GM12891 (cell line): ENCODE measurements at regions not wholly inside any gene's neighbourhood (a gene's known extent, or its start where the extent isn't known, plus 50 kb on each side); places are given as distances from the start of the nearest gene placed in this dataset.

ENCODE experiments used
- DNase-seq: peaks from one replicate; pipeline ENCODE4 v3.0.0; 2011; ENCODE audit warnings: low spot score; ENCODE audit not compliant: insufficient read length
- FAIRE-seq: peaks from 2 replicates; lab custom pipeline; 2011; peaks lifted over from hg19 to GRCh38; lab: Jason Lieb, UNC
- PAX5 ChIP-seq: IDR thresholded peaks from 2 replicates; pipeline ENCODE4 v1.6.1; 2011; ENCODE audit warnings: low read length, moderate library complexity, mild to moderate bottlenecking; ENCODE audit not compliant: insufficient read depth, severe bottlenecking
- POLR2A ChIP-seq: IDR thresholded peaks from 2 replicates; pipeline ENCODE4 v1.6.1; 2011; ENCODE audit warnings: low read depth, low read length, control low read depth
- POLR2AphosphoS5 ChIP-seq: IDR thresholded peaks from 2 replicates; pipeline ENCODE4 v1.6.1; 2011; ENCODE audit warnings: low read depth, low read length, control low read depth
- POU2F2 ChIP-seq: IDR thresholded peaks from 2 replicates; pipeline ENCODE4 v1.6.1; 2011; ENCODE audit warnings: low read depth, mild to moderate bottlenecking, control low read depth, low read length, moderate library complexity
- SPI1 ChIP-seq: IDR thresholded peaks from 2 replicates; pipeline ENCODE4 v1.6.1; 2011; ENCODE audit warnings: low read depth, low read length, control low read depth
- TAF1 ChIP-seq: IDR thresholded peaks from 2 replicates; pipeline ENCODE4 v1.6.1; 2011; ENCODE audit warnings: low read depth, low read length, control low read depth

DNA sequence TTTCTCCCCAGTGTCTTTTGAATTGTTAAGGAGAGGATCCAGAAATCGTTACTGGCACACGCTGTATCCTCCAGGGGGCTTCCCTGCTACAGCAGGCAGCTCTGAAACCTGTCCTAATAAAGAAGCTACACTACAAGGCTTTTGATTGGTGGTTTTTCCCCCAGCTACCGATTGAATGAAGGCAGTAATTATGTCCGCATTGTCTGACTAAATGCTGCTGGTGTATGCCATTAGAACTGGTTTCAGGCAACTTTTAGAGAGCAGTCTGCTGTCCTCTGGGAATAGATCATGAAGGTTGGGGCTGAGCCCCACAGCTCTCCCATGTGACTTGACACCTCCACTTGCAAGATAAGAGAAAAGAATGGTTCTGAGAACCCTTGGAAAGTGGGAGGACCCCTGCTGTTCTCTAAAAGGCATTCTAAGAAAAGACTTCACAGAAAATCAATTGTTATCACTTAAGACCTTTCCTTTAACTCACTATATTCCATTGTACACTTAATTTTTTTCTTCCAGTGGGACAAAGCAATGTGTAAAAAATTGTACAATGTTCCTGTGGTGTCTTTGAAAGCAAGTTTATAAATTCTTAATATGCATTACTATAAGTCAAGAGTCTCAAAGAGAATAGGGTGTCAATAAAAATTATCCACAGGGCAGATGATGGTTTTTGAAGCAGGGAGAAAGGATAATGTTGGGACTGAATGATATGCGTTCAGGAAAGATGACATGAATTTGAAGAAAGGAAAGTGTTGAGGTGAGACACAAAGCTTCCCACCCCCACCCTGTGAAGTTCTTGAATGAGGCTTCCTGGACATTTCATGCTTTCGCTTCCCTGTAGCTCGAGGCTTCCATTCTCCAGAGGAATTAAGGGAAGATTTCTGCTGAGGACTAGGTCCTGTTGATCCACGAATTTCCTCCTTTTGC is 53.0 kb upstream of the DAZL start:
- no peak for DNase-seq
- FAIRE-seq = no peak
- no peak for TF ChIP-seq POLR2AphosphoS5
- TF ChIP-seq PAX5 = no peak
- TF ChIP-seq TAF1 = no peak
- no peak for TF ChIP-seq POLR2A
- TF ChIP-seq POU2F2 = no peak
- no peak for TF ChIP-seq SPI1

DNA sequence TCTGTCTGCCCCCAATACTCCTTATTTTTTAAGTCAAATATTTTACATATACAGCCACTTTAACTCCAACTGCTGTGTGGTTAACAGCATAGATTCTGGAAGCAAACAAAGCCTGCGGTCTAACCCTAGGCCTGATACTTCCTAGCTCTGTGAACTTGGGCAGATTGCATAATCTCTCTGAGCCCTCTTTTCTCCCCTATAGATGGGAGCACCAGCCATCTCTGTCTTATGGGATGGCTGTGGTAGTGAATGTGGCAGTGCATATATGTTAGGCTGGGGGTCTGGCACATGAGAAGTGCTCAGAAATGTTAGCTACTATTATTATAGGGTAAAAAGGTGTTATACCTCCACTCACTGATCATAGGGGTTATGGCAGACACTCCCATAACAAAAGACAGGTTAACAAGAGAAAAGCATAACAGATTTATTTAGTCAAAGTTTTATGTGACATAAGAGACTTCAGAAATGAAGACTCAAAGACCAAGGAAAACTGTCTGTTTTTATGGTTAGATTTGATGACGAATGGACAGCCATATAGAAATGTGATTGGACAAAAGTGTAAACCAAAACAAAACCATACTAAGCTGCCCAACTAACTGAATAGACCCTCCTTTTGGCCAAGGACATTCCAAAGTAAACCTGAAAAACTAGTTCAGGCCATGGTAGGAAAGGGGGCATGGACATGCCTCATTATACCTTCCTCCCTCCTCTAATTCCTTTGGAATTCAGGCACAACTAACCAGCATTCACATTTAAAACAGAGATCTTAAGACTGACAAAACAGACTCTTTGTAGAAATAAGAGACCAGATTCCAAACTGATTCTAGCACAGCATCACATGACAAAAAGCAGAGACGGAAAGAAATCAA is 53.9 kb upstream of the DAZL start:
- FAIRE-seq (no peak), DNase-seq (no peak)

GRCh38 chr3:16663854-16664712 is 58.9 kb upstream of the DAZL start:
- FAIRE-seq (no peak), DNase-seq (no peak)
- TF ChIP-seq POLR2AphosphoS5 (no peak), POU2F2 (no peak), POLR2A (no peak), TAF1 (no peak), SPI1 (no peak)

More for the DNA sequence above, 53.9 kb upstream of the DAZL start:
- no peak for TF ChIP-seq POU2F2
- TF ChIP-seq PAX5 = no peak
- no peak for TF ChIP-seq POLR2A
- no peak for TF ChIP-seq TAF1
- TF ChIP-seq POLR2AphosphoS5 = no peak

DNA sequence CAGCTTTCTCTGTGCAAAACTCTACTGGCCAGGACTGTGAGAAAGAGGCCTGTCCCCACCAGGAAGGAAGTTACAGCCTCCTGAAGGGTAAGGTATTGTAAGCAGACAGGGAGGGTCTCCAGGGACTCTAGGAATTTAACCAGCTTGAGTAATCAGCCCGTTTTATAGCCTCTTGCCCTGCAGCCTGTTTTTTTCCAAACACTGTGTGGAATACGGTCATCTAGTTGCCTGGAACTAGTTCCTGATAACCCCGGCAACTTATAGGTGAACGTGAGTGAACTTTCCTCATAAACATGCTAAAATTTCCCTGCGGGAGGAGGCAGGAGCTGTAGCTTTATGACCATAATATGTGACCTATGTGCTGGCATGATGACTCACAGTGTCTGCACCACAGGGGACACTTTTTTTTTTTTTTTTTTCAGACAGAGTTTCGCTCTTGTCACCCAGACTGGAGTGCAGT is 60.1 kb upstream of the DAZL start:
- no peak for FAIRE-seq
- no peak for TF ChIP-seq SPI1
- no peak for TF ChIP-seq TAF1
- no peak for TF ChIP-seq POLR2A
- no peak for TF ChIP-seq POU2F2
- TF ChIP-seq POLR2AphosphoS5 = no peak
- TF ChIP-seq PAX5 = no peak
- no peak for DNase-seq

GRCh38 chr3:16666206-16666605 is 61.0 kb upstream of the DAZL start:
- TF ChIP-seq PAX5 = no peak
- no peak for TF ChIP-seq TAF1
- no peak for TF ChIP-seq SPI1
- TF ChIP-seq POLR2A = no peak
- TF ChIP-seq POU2F2 = no peak
- TF ChIP-seq POLR2AphosphoS5 = no peak
- DNase-seq (no peak), FAIRE-seq (no peak)

DNA sequence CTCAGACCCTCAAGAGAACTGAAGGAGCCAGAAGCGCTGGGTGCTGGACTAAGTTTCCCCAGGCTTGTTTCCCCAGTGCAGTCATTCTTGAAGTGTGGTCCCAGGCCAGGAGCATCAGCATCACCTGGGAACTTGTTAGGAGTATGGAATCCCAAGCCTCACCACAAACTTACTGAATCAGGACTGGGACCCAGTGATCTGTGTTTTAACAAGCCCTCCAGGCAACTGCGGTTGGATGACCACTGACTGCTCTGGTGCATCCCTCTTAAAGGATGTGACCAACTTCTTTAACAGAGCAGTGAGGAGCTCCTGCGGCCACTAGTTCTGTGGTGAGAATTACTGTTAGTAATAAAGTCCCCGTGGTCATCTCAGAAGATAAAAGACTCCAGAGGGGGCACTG is 62.4 kb upstream of the DAZL start:
- FAIRE-seq (no peak), DNase-seq (no peak)
- TF ChIP-seq POLR2A = no peak
- TF ChIP-seq POU2F2 = no peak
- TF ChIP-seq SPI1 = no peak
- no peak for TF ChIP-seq PAX5
- no peak for TF ChIP-seq POLR2AphosphoS5
- TF ChIP-seq TAF1 = no peak

DNA sequence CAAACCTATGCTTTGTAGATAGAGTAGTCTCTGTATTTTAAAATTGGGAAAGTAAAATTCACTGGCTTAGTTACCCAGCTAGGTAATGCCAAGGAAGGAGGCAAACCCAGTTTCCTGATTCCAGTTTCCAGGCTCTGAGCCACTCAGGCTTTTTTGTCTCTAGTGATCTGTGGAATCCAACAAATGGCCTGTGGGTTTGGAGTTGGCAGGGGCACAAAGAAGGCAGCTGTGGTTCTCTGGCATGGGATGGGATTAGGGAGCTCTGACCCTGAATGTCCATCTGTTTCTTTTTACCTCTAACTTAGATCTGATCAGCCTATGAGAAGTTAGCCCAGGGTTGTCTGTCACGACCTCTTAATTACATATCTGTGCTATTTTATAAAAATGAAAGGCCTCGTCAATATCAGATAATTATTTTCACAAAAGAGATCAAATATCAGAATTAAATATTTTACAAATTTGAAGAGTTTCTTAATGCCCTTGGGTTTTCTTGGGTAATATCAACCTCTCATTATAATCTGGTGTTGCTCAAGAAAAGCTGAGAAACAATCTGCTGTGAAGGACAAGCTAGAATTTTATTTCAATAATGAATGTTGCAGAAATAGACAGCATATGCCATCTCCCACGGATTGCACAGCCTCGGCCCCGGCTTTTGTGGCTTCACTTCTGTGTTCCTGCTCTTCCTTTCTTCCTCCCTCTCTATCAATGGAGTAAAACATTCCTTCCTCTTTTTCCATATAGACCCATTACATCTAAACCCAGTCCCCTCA is 63.7 kb upstream of the DAZL start:
- DNase-seq = no peak
- TF ChIP-seq PAX5 (no peak), POLR2A (no peak), POLR2AphosphoS5 (no peak), TAF1 (no peak)
- no peak for FAIRE-seq

GRCh38 chr3:16670191-16670590 is 65.0 kb upstream of the DAZL start:
- FAIRE-seq = no peak
- TF ChIP-seq POLR2A = no peak
- no peak for TF ChIP-seq SPI1
- TF ChIP-seq POLR2AphosphoS5 = no peak
- no peak for TF ChIP-seq POU2F2
- no peak for TF ChIP-seq PAX5
- no peak for TF ChIP-seq TAF1
- DNase-seq = no peak
